Immature natural killer cell (primary cell): ENCODE measurements at regions not wholly inside any gene's neighbourhood (a gene's known extent, or its start where the extent isn't known, plus 50 kb on each side); places are given as distances from the start of the nearest gene placed in this dataset.
"Not testable (repeated sequence)": the region's sequence is repeated elsewhere in the genome, so short reads cannot be mapped to it uniquely, and the experiment has no call there.

ENCODE experiments used
- DNase-seq, 3 donors: peaks; one replicate each; pipeline ENCODE4 v3.0.0; 2022; ENCODE audit warnings: mixed read lengths in 1 of 3
- H3K27ac Mint-ChIP-seq, 6 donors: one replicate each; pipeline ENCODE4 v1.8.0; 2020; ENCODE audit warnings: mixed read lengths in 6 of 6, mild to moderate bottlenecking in 5 of 6, inconsistent platforms in 4 of 6, moderate library complexity in 3 of 6
- H3K27me3 Mint-ChIP-seq, 3 donors: one replicate each; pipeline ENCODE4 v1.8.0; 2020 to 2021; ENCODE audit warnings: low read depth in 3 of 3, mild to moderate bottlenecking in 3 of 3, mixed read lengths in 3 of 3, moderate library complexity in 3 of 3, inconsistent platforms in 1 of 3
- H3K36me3 Mint-ChIP-seq, 3 donors: one replicate each; pipeline ENCODE4 v1.8.0; 2020; ENCODE audit warnings: mixed read lengths in 3 of 3, inconsistent platforms in 2 of 3, mild to moderate bottlenecking in 2 of 3
- H3K4me1 Mint-ChIP-seq, 2 donors: one replicate each; pipeline ENCODE4 v1.8.0; 2020; ENCODE audit warnings: inconsistent platforms in 2 of 2, mild to moderate bottlenecking in 2 of 2, mixed read lengths in 2 of 2, moderate library complexity in 1 of 2
- H3K4me3 Mint-ChIP-seq, 5 donors: one replicate each; pipeline ENCODE4 v1.8.0; 2020; ENCODE audit warnings: mild to moderate bottlenecking in 5 of 5, mixed read lengths in 5 of 5, inconsistent platforms in 3 of 5, moderate library complexity in 3 of 5
- H3K9me3 Mint-ChIP-seq, 6 donors: one replicate each; pipeline ENCODE4 v1.8.0; 2020; ENCODE audit warnings: mild to moderate bottlenecking in 6 of 6, mixed read lengths in 6 of 6, inconsistent platforms in 4 of 6, moderate library complexity in 3 of 6

- Mint-ChIP-seq H3K4me3 (no peak overlapping the region), H3K27ac (no peak overlapping the region), H3K27me3 (peaks cover 2 to 7% (median 3%) of the 10 kb centered on the region in 3 donors), H3K9me3 (peaks cover 22 to 65% (median 28%) of the 10 kb centered on the region in 6 donors), H3K4me1 (no peaks in the 10 kb centered on the region), H3K36me3 (no peaks in the 10 kb centered on the region)
- DNase-seq = no peak
Measured at GRCh38 chr6:106807947-106808611, 166.4 kb downstream of the CD24 start.

- H3K27me3 Mint-ChIP-seq, H3K36me3 Mint-ChIP-seq, H3K27ac Mint-ChIP-seq, H3K4me3 Mint-ChIP-seq, H3K4me1 Mint-ChIP-seq, DNase-seq: not testable (repeated sequence)
- peaks cover 13 to 47% (median 18%) of the 10 kb centered on the region in 6 donors for H3K9me3 Mint-ChIP-seq
Measured at GRCh38 chr6:106806253-106806652, 168.3 kb downstream of the CD24 start.

GRCh38 chr6:106805771-106806170, 168.8 kb downstream of the CD24 start:
- Mint-ChIP-seq H3K27me3 (peaks cover 2 to 7% (median 4%) of the 10 kb centered on the region in 3 donors), H3K9me3 (peaks cover 11 to 42% (median 14%) of the 10 kb centered on the region in 6 donors), H3K4me1 (no peaks in the 10 kb centered on the region), H3K36me3 (no peaks in the 10 kb centered on the region), H3K4me3 (no peak overlapping the region), H3K27ac (no peak overlapping the region)
- no peak for DNase-seq

- Mint-ChIP-seq H3K4me1 (peaks cover 2 to 4% of the 10 kb centered on the region in 2 donors), H3K36me3 (no peaks in the 10 kb centered on the region), H3K9me3 (peaks cover 4 to 32% (median 9%) of the 10 kb centered on the region in 6 donors), H3K27me3 (peaks cover 5 to 10% (median 9%) of the 10 kb centered on the region in 3 donors), H3K4me3 (no peak overlapping the region), H3K27ac (no peak overlapping the region)
- no peak for DNase-seq
Measured at GRCh38 chr6:106804346-106805335, 169.9 kb downstream of the CD24 start.

- Mint-ChIP-seq H3K36me3 (no peaks in the 10 kb centered on the region), H3K9me3 (peaks cover 3 to 17% (median 3%) of the 10 kb centered on the region in 6 donors), H3K4me3 (no peak overlapping the region), H3K27me3 (peaks cover 5 to 11% (median 9%) of the 10 kb centered on the region in 3 donors), H3K4me1 (peaks cover 12 to 14% of the 10 kb centered on the region in 2 donors), H3K27ac (no peak overlapping the region)
- DNase-seq = no peak
Measured at GRCh38 chr6:106803188-106803587, 171.3 kb downstream of the CD24 start.

- H3K4me3 Mint-ChIP-seq = no peak overlapping the region
- peaks cover 0 to 8% (median under 1%) of the 10 kb centered on the region in 6 donors for H3K9me3 Mint-ChIP-seq
- no peak for DNase-seq
- no peaks in the 10 kb centered on the region for H3K36me3 Mint-ChIP-seq
- H3K4me1 Mint-ChIP-seq = peaks cover 12 to 14% of the 10 kb centered on the region in 2 donors
- no peak overlapping the region for H3K27ac Mint-ChIP-seq
- H3K27me3 Mint-ChIP-seq = peaks cover 5 to 9% (median 9%) of the 10 kb centered on the region in 3 donors
Measured at GRCh38 chr6:106802139-106802538, 172.4 kb downstream of the CD24 start.

GRCh38 chr6:106801256-106801655, 171.9 kb downstream of the QRSL1 start:
- Mint-ChIP-seq H3K27me3 (peaks cover 5 to 9% (median 5%) of the 10 kb centered on the region in 3 donors), H3K27ac (no peak overlapping the region), H3K4me3 (no peak overlapping the region), H3K36me3 (no peaks in the 10 kb centered on the region), H3K9me3 (no peaks in the 10 kb centered on the region), H3K4me1 (peaks cover 12 to 14% of the 10 kb centered on the region in 2 donors)
- DNase-seq = no peak

- no peak for DNase-seq
- Mint-ChIP-seq H3K27me3 (peaks cover 5 to 9% (median 9%) of the 10 kb centered on the region in 3 donors), H3K4me3 (no peak overlapping the region), H3K4me1 (peaks cover 12 to 14% of the 10 kb centered on the region in 2 donors), H3K27ac (no peak overlapping the region), H3K36me3 (no peaks in the 10 kb centered on the region), H3K9me3 (no peaks in the 10 kb centered on the region)
Measured at GRCh38 chr6:106800379-106800778, 171.0 kb downstream of the QRSL1 start.

GRCh38 chr6:106799031-106799894, 169.9 kb downstream of the QRSL1 start:
- Mint-ChIP-seq H3K9me3 (no peaks in the 10 kb centered on the region), H3K4me3 (peak overlapping the region in 1 of 5 donors; percentile 23), H3K36me3 (no peaks in the 10 kb centered on the region), H3K27me3 (peaks cover 5 to 11% (median 9%) of the 10 kb centered on the region in 3 donors), H3K4me1 (peaks cover 12 to 14% of the 10 kb centered on the region in 2 donors), H3K27ac (no peak overlapping the region)
- peak; percentile 6 to 19 (median 11) for DNase-seq

- Mint-ChIP-seq H3K27me3 (peaks cover 5 to 14% (median 12%) of the 10 kb centered on the region in 3 donors), H3K36me3 (no peaks in the 10 kb centered on the region), H3K9me3 (no peaks in the 10 kb centered on the region), H3K4me3 (no peak overlapping the region), H3K27ac (no peak overlapping the region), H3K4me1 (peaks cover 12 to 14% of the 10 kb centered on the region in 2 donors)
- DNase-seq = no peak
Measured at GRCh38 chr6:106797186-106797585, 167.8 kb downstream of the QRSL1 start.

GRCh38 chr6:106796781-106797180, 167.4 kb downstream of the QRSL1 start:
- no peaks in the 10 kb centered on the region for H3K36me3 Mint-ChIP-seq
- peaks cover 5 to 13% (median 12%) of the 10 kb centered on the region in 3 donors for H3K27me3 Mint-ChIP-seq
- DNase-seq = no peak
- H3K4me3 Mint-ChIP-seq = no peak overlapping the region
- H3K27ac Mint-ChIP-seq = no peak overlapping the region
- H3K9me3 Mint-ChIP-seq = no peaks in the 10 kb centered on the region
- peaks cover 12 to 14% of the 10 kb centered on the region in 2 donors for H3K4me1 Mint-ChIP-seq

- Mint-ChIP-seq H3K27ac (no peak overlapping the region), H3K9me3 (no peaks in the 10 kb centered on the region), H3K4me1 (peaks cover 4% of the 10 kb centered on the region in 2 donors), H3K36me3 (no peaks in the 10 kb centered on the region), H3K27me3 (peaks cover under 1 to 8% (median 7%) of the 10 kb centered on the region in 3 donors), H3K4me3 (no peak overlapping the region)
- no peak for DNase-seq
Measured at GRCh38 chr6:106794129-106794528, 164.8 kb downstream of the QRSL1 start.

GRCh38 chr6:106792536-106793236, 163.3 kb downstream of the QRSL1 start:
- H3K27me3 Mint-ChIP-seq = peaks cover 0 to 11% (median 7%) of the 10 kb centered on the region in 3 donors
- H3K4me1 Mint-ChIP-seq = no peaks in the 10 kb centered on the region
- no peak overlapping the region for H3K4me3 Mint-ChIP-seq
- DNase-seq = no peak
- no peaks in the 10 kb centered on the region for H3K36me3 Mint-ChIP-seq
- H3K27ac Mint-ChIP-seq = no peak overlapping the region
- H3K9me3 Mint-ChIP-seq = no peaks in the 10 kb centered on the region
